H1 (cell line): ENCODE measurements at regions not wholly inside any gene's neighbourhood (a gene's known extent, or its start where the extent isn't known, plus 50 kb on each side); places are given as distances from the start of the nearest gene placed in this dataset.

Experiments used
- CTCF ChIA-PET: fragments of 300-600 bp; sonication (Branson Sonifier 250); formaldehyde crosslinking; loops from one replicate; lab custom pipeline; 2021; ENCODE audit not compliant: partially characterized antibody; lab: Charles Lee
- POLR2A ChIA-PET: fragments of 300-600 bp; sonication (Branson Sonifier 250); formaldehyde crosslinking; loops from one replicate; lab custom pipeline; 2021; ENCODE audit warnings: inconsistent platforms; ENCODE audit not compliant: partially characterized antibody; lab: Charles Lee
- DNase-seq, 2 experiments: peaks; one replicate each; pipeline versions ENCODE4 v3.0.0 to v3.0.0-alpha.2; 2010 to 2022; ENCODE audit warnings: low spot score in 2 of 2, low read depth in 1 of 2, mixed read lengths in 1 of 2
- FAIRE-seq: peaks from 2 replicates; lab custom pipeline; 2011; peaks lifted over from hg19 to GRCh38; lab: Jason Lieb, UNC
- H2AFZ ChIP-seq: 2 replicates; pipeline ENCODE4 v1.8.1; 2012; ENCODE audit warnings: low read length, inconsistent platforms
- H2AK5ac ChIP-seq: 2 replicates; pipeline ENCODE4 v1.6.1; 2013; ENCODE audit warnings: low read depth, low read length
- H2BK120ac ChIP-seq: replicated peaks from 2 replicates; pipeline ENCODE3; 2013; ENCODE audit warnings: low read depth, low read length, inconsistent platforms
- H2BK12ac ChIP-seq: 2 replicates; pipeline ENCODE4 v1.6.1; 2013; ENCODE audit warnings: low read depth, low read length
- H2BK15ac ChIP-seq: 2 replicates; pipeline ENCODE4 v1.6.1; 2013; ENCODE audit warnings: low read length
- H2BK20ac ChIP-seq: 2 replicates; pipeline ENCODE4 v1.6.1; 2013; ENCODE audit warnings: low read length
- H2BK5ac ChIP-seq: 2 replicates; pipeline ENCODE4 v1.6.1; 2013; ENCODE audit warnings: low read depth, low read length
- H3K14ac ChIP-seq: 2 replicates; pipeline ENCODE4 v1.6.1; 2013; ENCODE audit warnings: inconsistent platforms; ENCODE audit not compliant: insufficient read length
- H3K18ac ChIP-seq: 2 replicates; pipeline ENCODE4 v1.6.1; 2013; ENCODE audit warnings: low read length; ENCODE audit errors: extremely low read depth
- H3K23ac ChIP-seq: 2 replicates; pipeline ENCODE4 v1.6.1; 2013; ENCODE audit warnings: inconsistent platforms; ENCODE audit not compliant: insufficient read length
- H3K23me2 ChIP-seq: 2 replicates; pipeline ENCODE4 v1.6.1; 2013; ENCODE audit warnings: low read depth, low read length
- H3K27ac ChIP-seq: 2 replicates; pipeline ENCODE4 v1.6.1; 2011; ENCODE audit warnings: low read depth, low read length, inconsistent platforms
- H3K27me3 ChIP-seq, 4 experiments: replicated peaks in 1 of 4; 1 replicate in 1 of 4; 2 replicates in 3 of 4; pipeline versions ENCODE4 v1.6.1 to v1.8.1; 2011 to 2013; ENCODE audit warnings: low read length in 3 of 4, mild to moderate bottlenecking in 3 of 4, inconsistent platforms in 2 of 4, mixed read lengths in 2 of 4, moderate library complexity in 1 of 4; ENCODE audit not compliant: control insufficient read depth in 3 of 4, insufficient read depth in 3 of 4; ENCODE audit errors: extremely low read depth in 1 of 4
- H3K36me3 ChIP-seq, 4 experiments: 2 replicates each; pipeline versions ENCODE4 v1.6.1 to v1.8.1; 2011 to 2013; ENCODE audit warnings: mild to moderate bottlenecking in 4 of 4, low read length in 3 of 4, moderate library complexity in 2 of 4, control low read depth in 1 of 4, inconsistent platforms in 1 of 4; ENCODE audit not compliant: insufficient read depth in 4 of 4, control insufficient read depth in 2 of 4
- H3K4ac ChIP-seq: replicated peaks from 2 replicates; pipeline ENCODE3; 2013; ENCODE audit warnings: low read length, low read depth, mixed read lengths, inconsistent platforms; ENCODE audit not compliant: insufficient read length
- H3K4me1 ChIP-seq, 4 experiments: replicated peaks in 1 of 4; 1 replicate in 1 of 4; 2 replicates in 3 of 4; pipeline versions ENCODE4 v1.6.1 to v1.8.1; 2011 to 2013; ENCODE audit warnings: low read length in 3 of 4, inconsistent platforms in 2 of 4, mixed read lengths in 1 of 4; ENCODE audit not compliant: insufficient read depth in 4 of 4, control insufficient read depth in 3 of 4
- H3K4me2 ChIP-seq, 2 experiments: 2 replicates each; pipeline versions ENCODE4 v1.6.1 to v1.8.1; 2011 to 2013; ENCODE audit warnings: low read depth in 2 of 2, low read length in 2 of 2, control low read depth in 1 of 2, inconsistent platforms in 1 of 2, mild to moderate bottlenecking in 1 of 2; ENCODE audit not compliant: insufficient read depth in 1 of 2
- H3K4me3 ChIP-seq, 4 experiments: fragments of 200-600, 300-600 bp in 1 of 4; sonication (generic), shearing (Covaris generic), sonication (Bioruptor Twin) in 1 of 4; 2 replicates each; pipeline versions ENCODE4 v1.5.1 to v1.8.1; 2011 to 2016; ENCODE audit warnings: low read length in 4 of 4, low read depth in 3 of 4, control low read depth in 2 of 4, inconsistent platforms in 2 of 4, mild to moderate bottlenecking in 2 of 4, mixed read lengths in 1 of 4, moderate library complexity in 1 of 4; ENCODE audit not compliant: insufficient read depth in 2 of 4; ENCODE audit errors: extremely low read depth in 1 of 4
- H3K56ac ChIP-seq: replicated peaks from 2 replicates; pipeline ENCODE3; 2013; ENCODE audit warnings: low read depth, mild to moderate bottlenecking, mixed read lengths, low read length, inconsistent platforms; ENCODE audit not compliant: insufficient read length
- H3K79me1 ChIP-seq: 2 replicates; pipeline ENCODE4 v1.6.1; 2013; ENCODE audit warnings: low read depth, low read length, control low read depth
- H3K79me2 ChIP-seq, 2 experiments: 2 replicates each; pipeline versions ENCODE4 v1.6.1 to v1.8.1; 2012 to 2013; ENCODE audit warnings: low read length in 2 of 2, mild to moderate bottlenecking in 2 of 2, inconsistent platforms in 1 of 2; ENCODE audit not compliant: insufficient read depth in 2 of 2, control insufficient read depth in 1 of 2
- H3K9ac ChIP-seq, 4 experiments: replicated peaks in 1 of 4; 1 replicate in 1 of 4; 2 replicates in 3 of 4; pipeline versions ENCODE4 v1.6.1 to v1.8.1; 2011 to 2013; ENCODE audit warnings: low read depth in 3 of 4, low read length in 3 of 4, control low read depth in 2 of 4, mild to moderate bottlenecking in 2 of 4, moderate library complexity in 2 of 4, inconsistent platforms in 1 of 4; ENCODE audit errors: extremely low read depth in 1 of 4
- H3K9me3 ChIP-seq, 2 experiments: 2 replicates each; pipeline versions ENCODE4 v1.6.1 to v1.8.1; 2012 to 2013; ENCODE audit warnings: mild to moderate bottlenecking in 2 of 2, moderate library complexity in 2 of 2, control low read depth in 1 of 2, inconsistent platforms in 1 of 2, low read depth in 1 of 2, low read length in 1 of 2, mixed read lengths in 1 of 2; ENCODE audit not compliant: insufficient read depth in 2 of 2
- H4K20me1 ChIP-seq, 2 experiments: replicated peaks in 1 of 2; 2 replicates each; pipeline versions ENCODE3 to v1.8.1; 2011 to 2013; ENCODE audit warnings: inconsistent platforms in 2 of 2, low read length in 2 of 2, mild to moderate bottlenecking in 1 of 2; ENCODE audit not compliant: insufficient read depth in 2 of 2, control insufficient read depth in 1 of 2
- H4K5ac ChIP-seq: 2 replicates; pipeline ENCODE4 v1.6.1; 2013; ENCODE audit warnings: low read length, low read depth, mixed read lengths, inconsistent platforms; ENCODE audit not compliant: insufficient read length
- H4K8ac ChIP-seq: 2 replicates; pipeline ENCODE4 v1.8.0; 2013; ENCODE audit warnings: mild to moderate bottlenecking, moderate library complexity, low read length, inconsistent platforms; ENCODE audit not compliant: insufficient read depth; ENCODE audit errors: extremely low read depth
- H4K91ac ChIP-seq: replicated peaks from 2 replicates; pipeline ENCODE3; 2013; ENCODE audit warnings: low read length, mixed read lengths, inconsistent platforms; ENCODE audit not compliant: insufficient read length
- CHD7 ChIP-seq: fragments of 300-600 bp; sonication (generic); IDR thresholded peaks from 2 replicates; pipeline ENCODE4 v1.7.1; 2012; ENCODE audit warnings: low read length, moderate library complexity, mild to moderate bottlenecking, inconsistent platforms; ENCODE audit not compliant: insufficient replicate concordance
- WGBS, 2 experiments: shearing (Covaris generic) in 1 of 2; methylation state at CpG; one replicate each; pipeline versions ENCODE4 v1.1.6 to v1.1.7; 2013 to 2015; ENCODE audit warnings: low lambda C conversion rate in 2 of 2, mixed read lengths in 2 of 2, inconsistent platforms in 1 of 2, low coverage in 1 of 2, missing lambda C conversion rate in 1 of 2; ENCODE audit not compliant: insufficient replicate concordance in 2 of 2, insufficient coverage in 1 of 2, insufficient read length in 1 of 2; ENCODE audit errors: extremely low coverage in 1 of 2, missing lambda C conversion rate in 1 of 2; 5-methylcytosine and 5-hydroxymethylcytosine counted together

- Histone ChIP-seq H4K8ac (no peak overlapping the region), H4K20me1 (no peaks in the 10 kb centered on the region), H2BK12ac (no peak overlapping the region), H3K9me3 (no peaks in the 10 kb centered on the region; a peak in 1 of 4 replicates), H2AK5ac (no peak overlapping the region), H2BK5ac (no peak overlapping the region; the same call in 1 of the 2 replicates), H3K4me1 (peaks cover 0 to 6% (median 3%) of the 10 kb centered on the region in 4 experiments; a peak in 3 of 7 replicates), H2BK120ac (no peak overlapping the region), H4K91ac (no peak overlapping the region), H2AFZ (no peak overlapping the region), H3K36me3 (no peaks in the 10 kb centered on the region), H3K56ac (no peak overlapping the region), H3K4ac (no peak overlapping the region), H3K27ac (no peak overlapping the region), H2BK20ac (no peak overlapping the region), H3K79me1 (no peaks in the 10 kb centered on the region), H3K18ac (no peak overlapping the region), H3K9ac (no peak overlapping the region), H2BK15ac (no peak overlapping the region), H3K4me2 (no peak overlapping the region), H4K5ac (no peak overlapping the region), H3K14ac (no peak overlapping the region), H3K23me2 (no peaks in the 10 kb centered on the region; the same call in 1 of the 2 replicates), H3K79me2 (no peaks in the 10 kb centered on the region), H3K4me3 (no peak overlapping the region), H3K27me3 (no peaks in the 10 kb centered on the region), H3K23ac (no peak overlapping the region)
- FAIRE-seq (no peak), DNase-seq (peak in 1 of 2 experiments; percentile 4)
- WGBS, 2 experiments, result 89% methylated on average over 1 of the region's 1 CpG; no CpG with 5 or more reads in 1 of the 2 experiments
- POLR2A ChIA-PET, result no interaction called here
- CTCF ChIA-PET, result no interaction called here
- TF ChIP-seq CHD7, result no peak
These were observed 318.6 kb upstream of the POU3F1 start for GRCh38 chr1:38365242-38365641.
